CD4-positive, alpha-beta memory T cell (primary cell): ENCODE measurements at regions not wholly inside any gene's neighbourhood (a gene's known extent, or its start where the extent isn't known, plus 50 kb on each side); places are given as distances from the start of the nearest gene placed in this dataset.

Experiments used
- CTCF ChIA-PET: fragments of 350-600 bp; sonication (Branson Sonifier 250); formaldehyde crosslinking; loops from one replicate; lab custom pipeline; 2021; ENCODE audit warnings: inconsistent platforms; ENCODE audit not compliant: partially characterized antibody; lab: Charles Lee
- POLR2A ChIA-PET: fragments of 350-600 bp; sonication (Branson Sonifier 250); formaldehyde crosslinking; loops from one replicate; lab custom pipeline; 2021; ENCODE audit not compliant: partially characterized antibody; lab: Charles Lee
- DNase-seq, 5 donors: peaks; one replicate each; pipeline versions ENCODE4 v3.0.0 to v3.0.0-alpha.2; 2020 to 2022; ENCODE audit warnings: mixed read lengths in 1 of 5
- H3K27ac ChIP-seq: one replicate; pipeline ENCODE4 v1.7.0; 2013; ENCODE audit warnings: low read depth, low read length
- H3K27me3 ChIP-seq: 2 replicates; pipeline ENCODE4 v1.7.0; 2013; ENCODE audit warnings: mild to moderate bottlenecking, low read length, moderate library complexity; ENCODE audit not compliant: insufficient read depth
- H3K36me3 ChIP-seq: 2 replicates; pipeline ENCODE4 v1.7.0; 2013; ENCODE audit warnings: mild to moderate bottlenecking, low read length, moderate library complexity; ENCODE audit not compliant: insufficient read depth
- H3K4me1 ChIP-seq: 2 replicates; pipeline ENCODE4 v1.7.0; 2013; ENCODE audit warnings: mild to moderate bottlenecking, low read length, moderate library complexity; ENCODE audit not compliant: insufficient read depth
- H3K4me3 ChIP-seq, 2 donors: one replicate each; pipeline ENCODE4 v1.7.0; 2013; ENCODE audit warnings: low read length in 2 of 2, mild to moderate bottlenecking in 1 of 2
- H3K9me3 ChIP-seq, 2 donors: one replicate each; pipeline ENCODE4 v1.7.0; 2013; ENCODE audit warnings: low read length in 2 of 2, control low read depth in 1 of 2; ENCODE audit not compliant: control insufficient read depth in 1 of 2
- H3K27ac Mint-ChIP-seq, 7 donors: one replicate each; pipeline ENCODE4 v1.8.0; 2020 to 2021; ENCODE audit warnings: mixed read lengths in 7 of 7, mild to moderate bottlenecking in 6 of 7, inconsistent platforms in 3 of 7, moderate library complexity in 3 of 7
- H3K27me3 Mint-ChIP-seq, 2 donors: one replicate each; pipeline ENCODE4 v1.8.0; 2020 to 2021; ENCODE audit warnings: mixed read lengths in 2 of 2
- H3K36me3 Mint-ChIP-seq, 2 donors: one replicate each; pipeline ENCODE4 v1.8.0; 2020 to 2021; ENCODE audit warnings: mixed read lengths in 2 of 2, inconsistent platforms in 1 of 2, mild to moderate bottlenecking in 1 of 2
- H3K4me1 Mint-ChIP-seq, 4 donors: one replicate each; pipeline ENCODE4 v1.8.0; 2020 to 2021; ENCODE audit warnings: mixed read lengths in 4 of 4, mild to moderate bottlenecking in 1 of 4
- H3K4me3 Mint-ChIP-seq, 8 donors: one replicate each; pipeline ENCODE4 v1.8.0; 2020 to 2021; ENCODE audit warnings: mixed read lengths in 8 of 8, mild to moderate bottlenecking in 7 of 8, moderate library complexity in 6 of 8, inconsistent platforms in 3 of 8
- H3K9me3 Mint-ChIP-seq, 8 donors: one replicate each; pipeline ENCODE4 v1.8.0; 2020 to 2021; ENCODE audit warnings: mixed read lengths in 8 of 8, mild to moderate bottlenecking in 5 of 8, inconsistent platforms in 3 of 8, moderate library complexity in 1 of 8
- intact Hi-C: fragments of 100-400 bp; cut with micrococcal nuclease; formaldehyde crosslinking; loops from one replicate; pipeline ENCODE4 v1.15.1; 2023

DNA sequence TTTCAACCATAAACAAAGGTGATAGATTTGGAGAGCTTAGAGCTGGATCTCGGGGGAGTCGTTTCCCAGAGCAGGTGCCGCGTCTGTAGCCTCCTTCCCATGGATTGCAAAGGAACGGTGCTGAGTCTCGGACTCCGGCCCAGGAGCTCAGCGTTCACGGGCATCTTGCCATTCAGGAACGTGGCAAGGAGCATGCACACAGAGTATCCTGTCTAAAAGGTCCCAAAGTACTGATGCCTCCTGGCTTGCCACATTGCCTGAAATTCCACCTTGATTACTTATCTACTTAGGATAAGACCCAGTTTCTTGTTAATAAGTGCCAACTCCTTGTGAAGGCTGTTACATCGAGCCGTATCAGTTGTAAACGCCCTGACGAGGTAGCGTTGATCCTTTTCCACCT lies 197.8 kb upstream of the MYT1L start:
- ChIA-PET CTCF (no interaction called here), POLR2A (no interaction called here)
- intact Hi-C loops, result no loop called here
- Histone ChIP-seq H3K9me3 (no peaks in the 10 kb centered on the region), H3K36me3 (no peaks in the 10 kb centered on the region), H3K4me3 (no peak overlapping the region), H3K27me3 (no peaks in the 10 kb centered on the region), H3K27ac (no peak overlapping the region), H3K4me1 (no peaks in the 10 kb centered on the region)
- H3K4me1 Mint-ChIP-seq, result no peaks in the 10 kb centered on the region
- H3K4me3 Mint-ChIP-seq, result no peak overlapping the region
- no peak overlapping the region for H3K27ac Mint-ChIP-seq
- H3K9me3 Mint-ChIP-seq, result peaks cover 0 to 4% (median 0%) of the 10 kb centered on the region in 8 donors
- H3K36me3 Mint-ChIP-seq, result no peaks in the 10 kb centered on the region
- no peaks in the 10 kb centered on the region for H3K27me3 Mint-ChIP-seq
- DNase-seq, result no peak

GRCh38 chr2:2527148-2527547 lies 196.1 kb upstream of the MYT1L start:
- H3K36me3 ChIP-seq, result no peaks in the 10 kb centered on the region
- Mint-ChIP-seq H3K4me1 (no peaks in the 10 kb centered on the region), H3K36me3 (no peaks in the 10 kb centered on the region), H3K27ac (no peak overlapping the region), H3K9me3 (peaks cover 0 to 6% (median 0%) of the 10 kb centered on the region in 8 donors), H3K27me3 (no peaks in the 10 kb centered on the region), H3K4me3 (no peak overlapping the region)
- ChIA-PET POLR2A (no interaction called here), CTCF (no interaction called here)
- DNase-seq, result no peak
- no peaks in the 10 kb centered on the region for H3K27me3 ChIP-seq
- no peak overlapping the region for H3K4me3 ChIP-seq
- H3K27ac ChIP-seq, result no peak overlapping the region
- intact Hi-C loops, result no loop called here
- no peaks in the 10 kb centered on the region for H3K9me3 ChIP-seq
- H3K4me1 ChIP-seq, result no peaks in the 10 kb centered on the region

GRCh38 chr2:2524348-2524941 lies 193.4 kb upstream of the MYT1L start:
- Histone ChIP-seq H3K4me1 (no peaks in the 10 kb centered on the region), H3K27ac (no peak overlapping the region), H3K27me3 (no peaks in the 10 kb centered on the region), H3K36me3 (no peaks in the 10 kb centered on the region), H3K9me3 (no peaks in the 10 kb centered on the region), H3K4me3 (no peak overlapping the region)
- ChIA-PET POLR2A (no interaction called here), CTCF (no interaction called here)
- no peaks in the 10 kb centered on the region for H3K36me3 Mint-ChIP-seq
- H3K27me3 Mint-ChIP-seq, result peaks cover 0 to 1% of the 10 kb centered on the region in 2 donors
- intact Hi-C loops, result no loop called here
- DNase-seq, result no peak
- H3K4me1 Mint-ChIP-seq, result no peaks in the 10 kb centered on the region
- H3K27ac Mint-ChIP-seq, result no peak overlapping the region
- peaks cover 0 to 6% (median 2%) of the 10 kb centered on the region in 8 donors for H3K9me3 Mint-ChIP-seq
- no peak overlapping the region for H3K4me3 Mint-ChIP-seq

DNA sequence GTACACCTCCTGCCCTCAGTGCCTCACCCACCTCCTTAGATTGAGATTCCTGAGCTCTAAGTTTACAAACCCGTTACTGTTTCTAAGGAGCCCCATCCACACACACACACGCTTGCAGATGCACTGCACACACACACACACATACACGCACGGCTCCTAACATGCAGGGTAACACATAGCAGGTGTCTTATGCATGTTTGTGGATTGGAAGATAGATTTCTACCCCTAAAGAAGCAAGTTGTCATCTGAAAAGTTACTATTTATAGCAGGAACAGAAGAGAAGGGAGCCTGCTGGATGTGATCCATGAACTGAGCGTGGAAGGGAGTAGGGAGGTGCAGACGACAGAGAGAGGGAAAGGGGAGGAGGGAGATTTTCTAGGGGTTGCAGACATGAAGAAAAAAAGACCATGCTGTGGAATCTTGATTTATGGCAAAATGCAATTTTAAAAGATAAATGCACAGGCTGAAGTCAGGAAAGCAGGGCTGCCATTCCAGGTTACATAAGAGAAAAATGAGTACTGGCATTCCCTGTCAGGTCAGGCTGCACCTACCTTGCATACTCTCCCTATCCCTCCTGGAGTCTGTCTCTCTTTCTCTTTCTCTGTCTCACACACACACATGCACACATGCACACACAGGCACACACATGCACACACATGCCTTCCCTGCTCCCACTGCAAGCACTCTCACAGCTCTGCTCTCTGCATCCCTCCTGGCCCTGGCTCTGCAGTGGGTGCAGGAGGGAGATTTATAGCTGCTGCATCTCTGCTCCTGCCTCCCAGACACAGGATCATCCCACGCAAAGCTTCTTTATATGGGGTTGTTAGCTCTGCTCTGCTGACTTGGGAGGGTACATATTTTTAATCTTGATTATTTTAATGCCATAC lies 192.6 kb upstream of the MYT1L start:
- Mint-ChIP-seq H3K27me3 (peaks cover 0 to 1% of the 10 kb centered on the region in 2 donors), H3K9me3 (peaks cover 0 to 6% (median 2%) of the 10 kb centered on the region in 8 donors), H3K27ac (no peak overlapping the region), H3K4me3 (no peak overlapping the region), H3K4me1 (no peaks in the 10 kb centered on the region), H3K36me3 (no peaks in the 10 kb centered on the region)
- H3K27ac ChIP-seq, result no peak overlapping the region
- no peak for DNase-seq
- H3K4me1 ChIP-seq, result no peaks in the 10 kb centered on the region
- H3K9me3 ChIP-seq, result no peaks in the 10 kb centered on the region
- H3K36me3 ChIP-seq, result no peaks in the 10 kb centered on the region
- CTCF ChIA-PET, result no interaction called here
- H3K4me3 ChIP-seq, result no peak overlapping the region
- H3K27me3 ChIP-seq, result no peaks in the 10 kb centered on the region
- intact Hi-C loops, result no loop called here
- POLR2A ChIA-PET, result no interaction called here

GRCh38 chr2:2520401-2520811 lies 189.3 kb upstream of the MYT1L start:
- no peak overlapping the region for H3K27ac ChIP-seq
- H3K27me3 ChIP-seq, result no peaks in the 10 kb centered on the region
- ChIA-PET POLR2A (no interaction called here), CTCF (no interaction called here)
- Mint-ChIP-seq H3K4me3 (no peak overlapping the region), H3K9me3 (peaks cover 0 to 6% (median 2%) of the 10 kb centered on the region in 8 donors), H3K27me3 (peaks cover 0 to 1% of the 10 kb centered on the region in 2 donors), H3K36me3 (no peaks in the 10 kb centered on the region), H3K4me1 (no peaks in the 10 kb centered on the region), H3K27ac (no peak overlapping the region)
- H3K9me3 ChIP-seq, result no peaks in the 10 kb centered on the region
- no peaks in the 10 kb centered on the region for H3K4me1 ChIP-seq
- no peaks in the 10 kb centered on the region for H3K36me3 ChIP-seq
- intact Hi-C loops, result no loop called here
- DNase-seq, result no peak
- no peak overlapping the region for H3K4me3 ChIP-seq

GRCh38 chr2:2519381-2519780 lies 188.3 kb upstream of the MYT1L start:
- ChIA-PET CTCF (no interaction called here), POLR2A (no interaction called here)
- Histone ChIP-seq H3K4me1 (no peaks in the 10 kb centered on the region), H3K9me3 (no peaks in the 10 kb centered on the region), H3K4me3 (no peak overlapping the region), H3K27ac (no peak overlapping the region), H3K27me3 (no peaks in the 10 kb centered on the region), H3K36me3 (no peaks in the 10 kb centered on the region)
- Mint-ChIP-seq H3K27me3 (peaks cover 0 to 1% of the 10 kb centered on the region in 2 donors), H3K4me1 (no peaks in the 10 kb centered on the region), H3K36me3 (no peaks in the 10 kb centered on the region), H3K27ac (no peak overlapping the region), H3K4me3 (no peak overlapping the region), H3K9me3 (peaks cover 0 to 5% (median 2%) of the 10 kb centered on the region in 8 donors)
- intact Hi-C loops, result no loop called here
- DNase-seq, result no peak

- Histone ChIP-seq H3K4me3 (no peak overlapping the region), H3K9me3 (no peaks in the 10 kb centered on the region), H3K27me3 (no peaks in the 10 kb centered on the region), H3K4me1 (no peaks in the 10 kb centered on the region), H3K36me3 (no peaks in the 10 kb centered on the region), H3K27ac (no peak overlapping the region)
- Mint-ChIP-seq H3K27me3 (peaks cover 0 to 1% of the 10 kb centered on the region in 2 donors), H3K9me3 (peaks cover 0 to 5% (median 0%) of the 10 kb centered on the region in 8 donors), H3K4me3 (no peak overlapping the region), H3K4me1 (peaks cover 0 to 2% (median 0%) of the 10 kb centered on the region in 4 donors), H3K36me3 (no peaks in the 10 kb centered on the region), H3K27ac (no peak overlapping the region)
- no peak for DNase-seq
- intact Hi-C loops, result no loop called here
- POLR2A ChIA-PET, result no interaction called here
- CTCF ChIA-PET, result no interaction called here
These were observed 186.3 kb upstream of the MYT1L start for GRCh38 chr2:2517399-2517798.
